Stimulated activated naive B cell treated with anti-CD40 and anti-IgM and Interleukin-4, amounts not matched to agents 10 μg/mL and 1 μg/mL and 100 μg/mL, for 72 hours (primary cell): ENCODE measurements at regions not wholly inside any gene's neighbourhood (a gene's known extent, or its start where the extent isn't known, plus 50 kb on each side); places are given as distances from the start of the nearest gene placed in this dataset.

Experiments used
- ATAC-seq, 2 donors: fragments of 150-1000 bp; cut with Tn5 transposase; replicated peaks; 2 replicates each; pipeline ENCODE4 v1.10.0; 2021; ENCODE audit warnings: moderate library complexity in 1 of 2
- DNase-seq: peaks from one replicate; pipeline ENCODE4 v3.0.0; 2021
- H3K27ac Mint-ChIP-seq: one replicate; pipeline ENCODE4 v1.8.0; 2022; ENCODE audit warnings: mild to moderate bottlenecking, mixed read lengths
- H3K27me3 Mint-ChIP-seq, 2 donors: one replicate each; pipeline ENCODE4 v1.8.0; 2022; ENCODE audit warnings: mixed read lengths in 2 of 2
- H3K36me3 Mint-ChIP-seq, 2 donors: one replicate each; pipeline ENCODE4 v1.8.0; 2022; ENCODE audit warnings: mixed read lengths in 2 of 2, mild to moderate bottlenecking in 1 of 2
- H3K4me1 Mint-ChIP-seq, 2 donors: one replicate each; pipeline ENCODE4 v1.8.0; 2022; ENCODE audit warnings: mixed read lengths in 2 of 2, mild to moderate bottlenecking in 1 of 2
- H3K4me3 Mint-ChIP-seq, 2 donors: one replicate each; pipeline ENCODE4 v1.8.0; 2022; ENCODE audit warnings: mild to moderate bottlenecking in 2 of 2, mixed read lengths in 2 of 2, moderate library complexity in 1 of 2
- H3K9me3 Mint-ChIP-seq, 2 donors: one replicate each; pipeline ENCODE4 v1.8.0; 2022; ENCODE audit warnings: mixed read lengths in 2 of 2, mild to moderate bottlenecking in 1 of 2

GRCh38 chr15:85964471-85964870, 115.2 kb upstream of the AGBL1 start:
- peaks cover 4 to 5% of the 10 kb centered on the region in 2 donors for H3K27me3 Mint-ChIP-seq
- no peaks in the 10 kb centered on the region for H3K4me1 Mint-ChIP-seq
- no peak overlapping the region for H3K4me3 Mint-ChIP-seq
- DNase-seq (no peak), ATAC-seq (no peak)
- no peaks in the 10 kb centered on the region for H3K9me3 Mint-ChIP-seq
- no peak overlapping the region for H3K27ac Mint-ChIP-seq
- no peaks in the 10 kb centered on the region for H3K36me3 Mint-ChIP-seq

- peaks cover 0 to 2% of the 10 kb centered on the region in 2 donors for H3K9me3 Mint-ChIP-seq
- ATAC-seq (no peak), DNase-seq (no peak)
- H3K36me3 Mint-ChIP-seq, result no peaks in the 10 kb centered on the region
- no peak overlapping the region for H3K27ac Mint-ChIP-seq
- H3K4me1 Mint-ChIP-seq, result no peaks in the 10 kb centered on the region
- peaks cover 4 to 16% of the 10 kb centered on the region in 2 donors for H3K27me3 Mint-ChIP-seq
- H3K4me3 Mint-ChIP-seq, result no peak overlapping the region
Observed at GRCh38 chr15:85967553-85967952, 112.1 kb upstream of the AGBL1 start.

GRCh38 chr15:85972805-85973540, 106.7 kb upstream of the AGBL1 start:
- no peak overlapping the region for H3K27ac Mint-ChIP-seq
- peaks cover 7 to 22% of the 10 kb centered on the region in 2 donors for H3K27me3 Mint-ChIP-seq
- H3K4me1 Mint-ChIP-seq, result no peaks in the 10 kb centered on the region
- DNase-seq (no peak), ATAC-seq (no peak)
- peaks cover 0 to 8% of the 10 kb centered on the region in 2 donors for H3K9me3 Mint-ChIP-seq
- no peak overlapping the region for H3K4me3 Mint-ChIP-seq
- no peaks in the 10 kb centered on the region for H3K36me3 Mint-ChIP-seq

- Mint-ChIP-seq H3K27ac (no peak overlapping the region), H3K4me1 (no peaks in the 10 kb centered on the region), H3K27me3 (peaks cover 7 to 23% of the 10 kb centered on the region in 2 donors), H3K4me3 (no peak overlapping the region), H3K9me3 (peaks cover 0 to 8% of the 10 kb centered on the region in 2 donors), H3K36me3 (no peaks in the 10 kb centered on the region)
- ATAC-seq, result no peak
- no peak for DNase-seq
Observed at GRCh38 chr15:85973584-85974347, 105.9 kb upstream of the AGBL1 start.

- peaks cover 0 to 8% of the 10 kb centered on the region in 2 donors for H3K9me3 Mint-ChIP-seq
- no peaks in the 10 kb centered on the region for H3K36me3 Mint-ChIP-seq
- no peaks in the 10 kb centered on the region for H3K4me1 Mint-ChIP-seq
- no peak overlapping the region for H3K4me3 Mint-ChIP-seq
- no peak overlapping the region for H3K27ac Mint-ChIP-seq
- H3K27me3 Mint-ChIP-seq, result peaks cover 7 to 23% of the 10 kb centered on the region in 2 donors
- DNase-seq, result no peak
- ATAC-seq, result no peak
Observed at GRCh38 chr15:85974348-85974705, 105.3 kb upstream of the AGBL1 start.

GRCh38 chr15:85974742-85975141, 104.9 kb upstream of the AGBL1 start:
- no peak for ATAC-seq
- H3K36me3 Mint-ChIP-seq, result no peaks in the 10 kb centered on the region
- DNase-seq, result no peak
- peaks cover 0 to 8% of the 10 kb centered on the region in 2 donors for H3K9me3 Mint-ChIP-seq
- H3K27me3 Mint-ChIP-seq, result peaks cover 7 to 23% of the 10 kb centered on the region in 2 donors
- no peaks in the 10 kb centered on the region for H3K4me1 Mint-ChIP-seq
- H3K4me3 Mint-ChIP-seq, result no peak overlapping the region
- no peak overlapping the region for H3K27ac Mint-ChIP-seq

- no peak for ATAC-seq
- Mint-ChIP-seq H3K27ac (no peak overlapping the region), H3K27me3 (peaks cover 7 to 23% of the 10 kb centered on the region in 2 donors), H3K4me3 (no peak overlapping the region), H3K36me3 (no peaks in the 10 kb centered on the region), H3K4me1 (no peaks in the 10 kb centered on the region), H3K9me3 (peaks cover 0 to 7% of the 10 kb centered on the region in 2 donors)
- DNase-seq, result no peak
Observed at GRCh38 chr15:85976102-85976501, 103.6 kb upstream of the AGBL1 start.

- H3K4me3 Mint-ChIP-seq, result no peak overlapping the region
- ATAC-seq (no peak), DNase-seq (no peak)
- H3K9me3 Mint-ChIP-seq, result peaks cover 0 to 6% of the 10 kb centered on the region in 2 donors
- H3K27me3 Mint-ChIP-seq, result peaks cover 7 to 16% of the 10 kb centered on the region in 2 donors
- H3K36me3 Mint-ChIP-seq, result no peaks in the 10 kb centered on the region
- H3K4me1 Mint-ChIP-seq, result no peaks in the 10 kb centered on the region
- H3K27ac Mint-ChIP-seq, result no peak overlapping the region
Observed at GRCh38 chr15:85976986-85977385, 102.7 kb upstream of the AGBL1 start.

GRCh38 chr15:85977586-85977985, 102.1 kb upstream of the AGBL1 start:
- peaks cover 7 to 12% of the 10 kb centered on the region in 2 donors for H3K27me3 Mint-ChIP-seq
- H3K4me3 Mint-ChIP-seq, result no peak overlapping the region
- no peaks in the 10 kb centered on the region for H3K36me3 Mint-ChIP-seq
- H3K27ac Mint-ChIP-seq, result no peak overlapping the region
- ATAC-seq (no peak), DNase-seq (no peak)
- H3K9me3 Mint-ChIP-seq, result peaks cover 0 to 10% of the 10 kb centered on the region in 2 donors
- H3K4me1 Mint-ChIP-seq, result no peaks in the 10 kb centered on the region

GRCh38 chr15:85979929-85980328, 99.7 kb upstream of the AGBL1 start:
- Mint-ChIP-seq H3K4me3 (no peak overlapping the region), H3K27ac (no peak overlapping the region), H3K9me3 (peaks cover 0 to 10% of the 10 kb centered on the region in 2 donors), H3K27me3 (peaks cover 4 to 6% of the 10 kb centered on the region in 2 donors), H3K36me3 (no peaks in the 10 kb centered on the region), H3K4me1 (no peaks in the 10 kb centered on the region)
- no peak for ATAC-seq
- no peak for DNase-seq

GRCh38 chr15:85980946-85981345, 98.7 kb upstream of the AGBL1 start:
- Mint-ChIP-seq H3K27me3 (peaks cover 4 to 6% of the 10 kb centered on the region in 2 donors), H3K9me3 (peaks cover 0 to 8% of the 10 kb centered on the region in 2 donors), H3K27ac (no peak overlapping the region), H3K4me1 (no peaks in the 10 kb centered on the region), H3K36me3 (no peaks in the 10 kb centered on the region), H3K4me3 (no peak overlapping the region)
- ATAC-seq, result no peak
- no peak for DNase-seq

GRCh38 chr15:85984241-85984640, 95.4 kb upstream of the AGBL1 start:
- Mint-ChIP-seq H3K4me1 (peaks cover 0 to 4% of the 10 kb centered on the region in 2 donors), H3K9me3 (peaks cover 0 to 4% of the 10 kb centered on the region in 2 donors), H3K27ac (no peak overlapping the region), H3K27me3 (no peaks in the 10 kb centered on the region), H3K4me3 (no peak overlapping the region), H3K36me3 (no peaks in the 10 kb centered on the region)
- DNase-seq (no peak), ATAC-seq (no peak)

GRCh38 chr15:85986116-85986515, 93.6 kb upstream of the AGBL1 start:
- no peak overlapping the region for H3K4me3 Mint-ChIP-seq
- H3K27ac Mint-ChIP-seq, result no peak overlapping the region
- DNase-seq, result no peak
- H3K4me1 Mint-ChIP-seq, result peaks cover 0 to 4% of the 10 kb centered on the region in 2 donors
- H3K27me3 Mint-ChIP-seq, result no peaks in the 10 kb centered on the region
- ATAC-seq, result no peak
- H3K9me3 Mint-ChIP-seq, result peaks cover 0 to 4% of the 10 kb centered on the region in 2 donors
- H3K36me3 Mint-ChIP-seq, result no peaks in the 10 kb centered on the region

- no peaks in the 10 kb centered on the region for H3K36me3 Mint-ChIP-seq
- no peaks in the 10 kb centered on the region for H3K27me3 Mint-ChIP-seq
- no peak for ATAC-seq
Observed at GRCh38 chr15:85986741-85987140, 92.9 kb upstream of the AGBL1 start.

GRCh38 chr15:85988741-85989140, 90.9 kb upstream of the AGBL1 start:
- Mint-ChIP-seq H3K9me3 (no peaks in the 10 kb centered on the region), H3K4me3 (no peak overlapping the region), H3K27ac (no peak overlapping the region), H3K36me3 (no peaks in the 10 kb centered on the region), H3K27me3 (no peaks in the 10 kb centered on the region), H3K4me1 (peaks cover 0 to 4% of the 10 kb centered on the region in 2 donors)
- ATAC-seq (no peak), DNase-seq (no peak)

More at GRCh38 chr15:85986741-85987140, 92.9 kb upstream of the AGBL1 start:
- H3K9me3 Mint-ChIP-seq, result peaks cover 0 to 4% of the 10 kb centered on the region in 2 donors
- DNase-seq, result no peak
- H3K4me3 Mint-ChIP-seq, result no peak overlapping the region
- peaks cover 0 to 4% of the 10 kb centered on the region in 2 donors for H3K4me1 Mint-ChIP-seq
- H3K27ac Mint-ChIP-seq, result no peak overlapping the region
